Aorta (tissue), 5 donors: ENCODE measurements at regions not wholly inside any gene's neighbourhood (a gene's known extent, or its start where the extent isn't known, plus 50 kb on each side); places are given as distances from the start of the nearest gene placed in this dataset.

ENCODE experiments used
- ATAC-seq: fragments of 200-7000 bp; cut with Tn5 transposase; one replicate; pipeline ENCODE4 v1.9.1; 2022; ENCODE audit warnings: moderate library complexity; ENCODE audit not compliant: low FRiP score
- DNase-seq, 2 donors: peaks; one replicate each; pipeline ENCODE4 v3.0.0-alpha.2; 2020
- H3K27ac ChIP-seq, 2 donors: one replicate each; pipeline ENCODE4 v1.5.1; 2013; ENCODE audit warnings: low read length in 2 of 2, mild to moderate bottlenecking in 2 of 2, moderate library complexity in 2 of 2, control low read depth in 1 of 2, inconsistent platforms in 1 of 2, low read depth in 1 of 2
- H3K27me3 ChIP-seq, 2 donors: one replicate each; pipeline ENCODE4 v1.6.1; 2013; ENCODE audit warnings: control low read depth in 1 of 2, low read length in 1 of 2, mild to moderate bottlenecking in 1 of 2, moderate library complexity in 1 of 2; ENCODE audit not compliant: insufficient read depth in 2 of 2, control insufficient read depth in 1 of 2
- H3K36me3 ChIP-seq, 2 donors: one replicate each; pipeline ENCODE4 v1.6.1; 2013; ENCODE audit warnings: control low read depth in 1 of 2, low read length in 1 of 2, mild to moderate bottlenecking in 1 of 2; ENCODE audit not compliant: insufficient read depth in 2 of 2, control insufficient read depth in 1 of 2
- H3K4me1 ChIP-seq, 2 donors: one replicate each; pipeline ENCODE4 v1.6.1; 2013; ENCODE audit warnings: low read length in 2 of 2, control low read depth in 1 of 2, mild to moderate bottlenecking in 1 of 2, moderate library complexity in 1 of 2; ENCODE audit not compliant: insufficient read depth in 2 of 2, control insufficient read depth in 1 of 2
- H3K4me3 ChIP-seq, 2 donors: one replicate each; pipeline ENCODE4 v1.5.1; 2013; ENCODE audit warnings: low read length in 2 of 2, control low read depth in 1 of 2, mild to moderate bottlenecking in 1 of 2
- H3K9me3 ChIP-seq: one replicate; pipeline ENCODE4 v1.6.1; 2013; ENCODE audit warnings: mild to moderate bottlenecking, low read length; ENCODE audit not compliant: control insufficient read depth
- WGBS, 2 donors: extraction: QIAGEN DNeasy Blood & Tissue Kit; methylation state at CpG; one replicate each; pipeline ENCODE4 v1.1.7; 2013; 5-methylcytosine and 5-hydroxymethylcytosine counted together
- intact Hi-C, 2 donors: fragments of 100-400 bp; cut with DNase I; formaldehyde crosslinking; loops; one replicate each; pipeline versions ENCODE4 v1.14.2 to v1.15.0; 2022
- donor health status: healthy with polysubstance abuse.
- donor health status: Bipolar disorder and iron deficiency.
- donor health status: DM: no; HTN: no; CAD: no.
- donor health status: DM: no; HTN: no; CAD: no.
- donor health status: DM: yes; HTN: yes; CAD: no.

- 48 to 60% methylated on average over 6 of the region's 6 CpGs for WGBS, 2 donors
- DNase-seq (no peak), ATAC-seq (no peak)
- Histone ChIP-seq H3K27me3 (no peaks in the 10 kb centered on the region), H3K4me1 (no peaks in the 10 kb centered on the region), H3K36me3 (no peaks in the 10 kb centered on the region), H3K9me3 (no peaks in the 10 kb centered on the region), H3K27ac (no peak overlapping the region), H3K4me3 (no peak overlapping the region)
- intact Hi-C loops = no loop called here
Measured at GRCh38 chrX:39017716-39018115, 216.5 kb downstream of the MID1IP1 start.

GRCh38 chrX:39018541-39018940, 217.3 kb downstream of the MID1IP1 start:
- WGBS, 2 donors = 88 to 91% methylated on average over 3 of the region's 3 CpGs
- DNase-seq (no peak), ATAC-seq (no peak)
- H3K9me3 ChIP-seq = no peaks in the 10 kb centered on the region
- H3K27ac ChIP-seq = no peak overlapping the region
- no peaks in the 10 kb centered on the region for H3K27me3 ChIP-seq
- H3K36me3 ChIP-seq = no peaks in the 10 kb centered on the region
- intact Hi-C loops = no loop called here
- no peak overlapping the region for H3K4me3 ChIP-seq
- no peaks in the 10 kb centered on the region for H3K4me1 ChIP-seq

GRCh38 chrX:39019056-39019455, 217.8 kb downstream of the MID1IP1 start:
- DNase-seq = no peak
- intact Hi-C loops = no loop called here
- Histone ChIP-seq H3K4me3 (no peak overlapping the region), H3K4me1 (no peaks in the 10 kb centered on the region), H3K27ac (no peak overlapping the region), H3K36me3 (no peaks in the 10 kb centered on the region), H3K27me3 (no peaks in the 10 kb centered on the region), H3K9me3 (no peaks in the 10 kb centered on the region)
- WGBS, 2 donors = 82 to 92% methylated on average over 10 of the region's 10 CpGs
- no peak for ATAC-seq

GRCh38 chrX:39020051-39020669, 218.9 kb downstream of the MID1IP1 start:
- Histone ChIP-seq H3K27me3 (no peaks in the 10 kb centered on the region), H3K9me3 (no peaks in the 10 kb centered on the region), H3K27ac (no peak overlapping the region), H3K36me3 (no peaks in the 10 kb centered on the region), H3K4me3 (no peak overlapping the region), H3K4me1 (no peaks in the 10 kb centered on the region)
- intact Hi-C loops = no loop called here
- 76 to 94% methylated on average over 6 of the region's 6 CpGs for WGBS, 2 donors
- ATAC-seq (no peak), DNase-seq (no peak)

GRCh38 chrX:39022106-39022505, 220.8 kb downstream of the MID1IP1 start:
- intact Hi-C loops = no loop called here
- ATAC-seq (no peak), DNase-seq (no peak)
- Histone ChIP-seq H3K27me3 (no peaks in the 10 kb centered on the region), H3K4me1 (no peaks in the 10 kb centered on the region), H3K27ac (no peak overlapping the region), H3K4me3 (no peak overlapping the region), H3K36me3 (no peaks in the 10 kb centered on the region), H3K9me3 (no peaks in the 10 kb centered on the region)
- WGBS, 2 donors = 88 to 90% methylated on average over 2 of the region's 2 CpGs

- H3K4me3 ChIP-seq = no peak overlapping the region
- H3K4me1 ChIP-seq = no peaks in the 10 kb centered on the region
- intact Hi-C loops = no loop called here
- WGBS, 2 donors = 74 to 93% methylated on average over 2 of the region's 2 CpGs
- no peaks in the 10 kb centered on the region for H3K27me3 ChIP-seq
- ATAC-seq = no peak
- DNase-seq = no peak
- H3K36me3 ChIP-seq = no peaks in the 10 kb centered on the region
- peaks cover 2% of the 10 kb centered on the region for H3K9me3 ChIP-seq
- no peak overlapping the region for H3K27ac ChIP-seq
Measured at GRCh38 chrX:39029221-39029620, 228.0 kb downstream of the MID1IP1 start.

- 96 to 100% methylated on average over 2 of the region's 2 CpGs for WGBS, 2 donors
- H3K4me1 ChIP-seq = no peaks in the 10 kb centered on the region
- DNase-seq (no peak), ATAC-seq (no peak)
- no peaks in the 10 kb centered on the region for H3K27me3 ChIP-seq
- no peak overlapping the region for H3K27ac ChIP-seq
- peaks cover 2% of the 10 kb centered on the region for H3K9me3 ChIP-seq
- no peak overlapping the region for H3K4me3 ChIP-seq
- no peaks in the 10 kb centered on the region for H3K36me3 ChIP-seq
- intact Hi-C loops = no loop called here
Measured at GRCh38 chrX:39030636-39031035, 229.4 kb downstream of the MID1IP1 start.

GRCh38 chrX:39039890-39040289, 238.6 kb downstream of the MID1IP1 start:
- 27 to 47% methylated on average over 1 of the region's 1 CpG for WGBS, 2 donors

GRCh38 chrX:39043838-39044550, 242.7 kb downstream of the MID1IP1 start:
- ATAC-seq (no peak), DNase-seq (no peak)
- no peaks in the 10 kb centered on the region for H3K4me1 ChIP-seq
- H3K27ac ChIP-seq = no peak overlapping the region
- no peaks in the 10 kb centered on the region for H3K27me3 ChIP-seq
- H3K9me3 ChIP-seq = no peaks in the 10 kb centered on the region
- intact Hi-C loops = no loop called here
- H3K4me3 ChIP-seq = no peak overlapping the region
- H3K36me3 ChIP-seq = no peaks in the 10 kb centered on the region
- 72 to 79% methylated on average over 2 of the region's 2 CpGs for WGBS, 2 donors

More at GRCh38 chrX:39039890-39040289, 238.6 kb downstream of the MID1IP1 start:
- H3K27ac ChIP-seq = no peak overlapping the region
- no peak overlapping the region for H3K4me3 ChIP-seq
- ATAC-seq (no peak), DNase-seq (no peak)
- H3K4me1 ChIP-seq = no peaks in the 10 kb centered on the region
- intact Hi-C loops = no loop called here
- H3K9me3 ChIP-seq = no peaks in the 10 kb centered on the region
- no peaks in the 10 kb centered on the region for H3K27me3 ChIP-seq
- no peaks in the 10 kb centered on the region for H3K36me3 ChIP-seq
